ENCODE measurements at regions not wholly inside any gene's neighbourhood (a gene's known extent, or its start where the extent isn't known, plus 50 kb on each side); places are given as distances from the start of the nearest gene placed in this dataset.

- TF ChIP-seq CTCF (conservative IDR thresholded peaks at IDR 0.05; ENCODE audit: low read depth), result no peak
- no peak overlapping the region for H3K27ac ChIP-seq
- no peak for DNase-seq (ENCODE audit: low spot score)
- POLR2A ChIA-PET (ENCODE audit: low non-redundant PET), result no interaction called here
- CTCF ChIA-PET, result no interaction called here
Measured at GRCh38 chr18:68414407-68414806, 300.5 kb downstream of the TMX3 start.

GRCh38 chr18:68409576-68409975 lies 305.3 kb downstream of the TMX3 start:
- no peak for TF ChIP-seq CTCF (conservative IDR thresholded peaks at IDR 0.05; ENCODE audit: low read depth)
- POLR2A ChIA-PET (ENCODE audit: low non-redundant PET), result no interaction called here
- H3K27ac ChIP-seq, result no peak overlapping the region
- no peak for DNase-seq (ENCODE audit: low spot score)
- CTCF ChIA-PET, result interaction anchor here (0.6 kb wide), 1 partner anchor 1800 kb away, joined by 3 read pairs; no protein-coding TSS in a partner anchor

GRCh38 chr18:68406761-68407160 lies 308.1 kb downstream of the TMX3 start:
- CTCF ChIA-PET, result no interaction called here
- no peak overlapping the region for H3K27ac ChIP-seq
- TF ChIP-seq CTCF (conservative IDR thresholded peaks at IDR 0.05; ENCODE audit: low read depth), result no peak
- DNase-seq (ENCODE audit: low spot score), result no peak
- POLR2A ChIA-PET (ENCODE audit: low non-redundant PET), result no interaction called here

GRCh38 chr18:68402784-68403183 lies 312.1 kb downstream of the TMX3 start:
- CTCF ChIA-PET, result no interaction called here
- no peak for DNase-seq (ENCODE audit: low spot score)
- TF ChIP-seq CTCF (conservative IDR thresholded peaks at IDR 0.05; ENCODE audit: low read depth), result no peak
- H3K27ac ChIP-seq, result no peak overlapping the region
- POLR2A ChIA-PET (ENCODE audit: low non-redundant PET), result no interaction called here

- no peak overlapping the region for H3K27ac ChIP-seq
- ChIA-PET CTCF (no interaction called here), POLR2A (ENCODE audit: low non-redundant PET) (no interaction called here)
- DNase-seq (ENCODE audit: low spot score), result no peak
- no peak for TF ChIP-seq CTCF (conservative IDR thresholded peaks at IDR 0.05; ENCODE audit: low read depth)
Measured at GRCh38 chr18:68400889-68401288, 314.0 kb downstream of the TMX3 start.

- TF ChIP-seq CTCF (conservative IDR thresholded peaks at IDR 0.05; ENCODE audit: low read depth), result no peak
- DNase-seq (ENCODE audit: low spot score), result no peak
- H3K27ac ChIP-seq, result no peak overlapping the region
- ChIA-PET CTCF (no interaction called here), POLR2A (ENCODE audit: low non-redundant PET) (no interaction called here)
Measured at GRCh38 chr18:68399721-68400120, 315.2 kb downstream of the TMX3 start.

Data from RWPE1 (cell line).